MM.1S (cell line): ENCODE measurements at regions not wholly inside any gene's neighbourhood (a gene's known extent, or its start where the extent isn't known, plus 50 kb on each side); places are given as distances from the start of the nearest gene placed in this dataset.

Experiments used
- DNase-seq: peaks from one replicate; pipeline ENCODE4 v3.0.0-alpha.2; 2015
- H2AFZ ChIP-seq: fragments of 300-600 bp; sonication (generic); 2 replicates; pipeline ENCODE4 v1.6.0; 2016; ENCODE audit warnings: antibody characterized with exemption, low read length
- H3F3A ChIP-seq: fragments of 300-600 bp; sonication (generic); 2 replicates; pipeline ENCODE4 v1.6.1; 2016; ENCODE audit warnings: mild to moderate bottlenecking, antibody characterized with exemption, low read length, moderate library complexity, mixed read lengths; ENCODE audit not compliant: insufficient read depth
- H3K27ac ChIP-seq: fragments of 300-600 bp; sonication (generic); 2 replicates; pipeline ENCODE4 v1.5.1; 2016; ENCODE audit warnings: mild to moderate bottlenecking, low read length
- H3K27me3 ChIP-seq: fragments of 300-600 bp; sonication (generic); replicated peaks from 2 replicates; pipeline ENCODE4 v1.6.0; 2016; ENCODE audit warnings: low read length; ENCODE audit not compliant: insufficient read depth
- H3K36me3 ChIP-seq: fragments of 300-600 bp; sonication (generic); replicated peaks from 2 replicates; pipeline ENCODE4 v1.6.1; 2016; ENCODE audit warnings: mild to moderate bottlenecking, low read length, mixed read lengths; ENCODE audit not compliant: insufficient read depth
- H3K4me1 ChIP-seq: fragments of 300-600 bp; sonication (generic); 2 replicates; pipeline ENCODE4 v1.6.1; 2016; ENCODE audit warnings: low read length, mixed read lengths
- H3K4me2 ChIP-seq: fragments of 300-600 bp; sonication (generic); 2 replicates; pipeline ENCODE4 v1.6.0; 2016; ENCODE audit warnings: low read depth, low read length
- H3K4me3 ChIP-seq: fragments of 300-600 bp; sonication (generic); 2 replicates; pipeline ENCODE4 v1.5.1; 2016; ENCODE audit warnings: low read length, mixed read lengths
- H3K79me2 ChIP-seq: fragments of 300-600 bp; sonication (generic); 2 replicates; pipeline ENCODE4 v1.6.1; 2016; ENCODE audit warnings: mixed run types, low read length, mixed read lengths
- H3K9ac ChIP-seq: fragments of 300-600 bp; sonication (generic); 2 replicates; pipeline ENCODE4 v1.6.1; 2016; ENCODE audit warnings: low read length, mixed read lengths
- H3K9me2 ChIP-seq: fragments of 300-600 bp; sonication (generic); replicated peaks from 2 replicates; pipeline ENCODE4 v1.6.1; 2016; ENCODE audit warnings: mild to moderate bottlenecking, low read length, mixed read lengths; ENCODE audit not compliant: insufficient read depth
- H3K9me3 ChIP-seq: fragments of 300-600 bp; sonication (generic); replicated peaks from 2 replicates; pipeline ENCODE4 v1.6.1; 2016; ENCODE audit warnings: mild to moderate bottlenecking, low read length, mixed read lengths; ENCODE audit not compliant: insufficient read depth
- H4K20me1 ChIP-seq: fragments of 300-600 bp; sonication (generic); 2 replicates; pipeline ENCODE4 v1.6.1; 2016; ENCODE audit warnings: mild to moderate bottlenecking, low read length, moderate library complexity, mixed read lengths; ENCODE audit not compliant: insufficient read depth
- CTCF ChIP-seq: fragments of 300-600 bp; sonication (generic); IDR thresholded peaks from 2 replicates; pipeline ENCODE4 v1.5.1; 2016; ENCODE audit warnings: antibody characterized with exemption, low read length, mixed read lengths
- EZH2 ChIP-seq: fragments of 300-600 bp; sonication (generic); optimal IDR thresholded peaks from 2 replicates; pipeline ENCODE3; 2017; ENCODE audit warnings: low read depth, mild to moderate bottlenecking, antibody characterized with exemption, low read length, mixed read lengths
- EZH2phosphoT487 ChIP-seq: fragments of 300-600 bp; sonication (generic); IDR thresholded peaks from 2 replicates; pipeline ENCODE4 v1.6.1; 2018; ENCODE audit warnings: antibody characterized with exemption, low read length

DNA sequence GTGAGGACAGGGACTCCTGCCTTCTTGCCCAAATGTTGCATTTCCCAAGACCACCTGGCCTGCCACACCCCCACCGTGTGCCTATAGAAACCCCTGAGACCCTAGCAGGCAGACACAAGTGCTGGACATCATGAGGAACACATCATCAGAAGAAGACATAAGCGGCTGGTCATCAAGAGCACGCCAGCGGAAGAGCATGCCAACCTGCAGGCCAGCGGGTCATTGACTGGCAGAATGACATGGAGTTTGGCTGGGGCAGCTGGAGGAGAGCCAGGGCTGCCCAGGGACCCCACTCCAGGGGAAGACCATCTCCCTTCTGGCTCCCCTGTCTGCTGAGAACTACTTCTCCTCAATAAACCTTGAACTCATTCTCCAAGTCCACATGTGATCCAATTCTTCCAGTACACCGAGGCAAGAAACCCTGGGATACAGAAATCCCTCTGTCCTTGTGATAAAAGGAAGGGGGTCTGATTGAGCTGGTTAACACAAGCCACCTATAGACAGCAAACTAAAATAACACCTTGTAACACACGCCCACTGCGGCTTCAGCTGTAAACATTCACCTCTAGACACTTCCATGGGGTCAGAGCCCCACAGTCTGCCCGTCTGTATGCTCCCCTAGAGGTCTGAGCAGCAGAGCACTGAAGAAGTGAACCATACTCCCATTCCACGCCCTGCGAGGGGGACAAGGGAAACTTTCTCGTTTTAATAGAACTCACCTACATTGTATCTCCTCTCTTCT lies 164.8 kb upstream of the EMCN start:
- Histone ChIP-seq H3F3A (no peaks in the 10 kb centered on the region), H3K4me1 (no peaks in the 10 kb centered on the region), H4K20me1 (no peaks in the 10 kb centered on the region), H3K4me3 (no peak overlapping the region), H3K27ac (no peak overlapping the region), H3K79me2 (no peaks in the 10 kb centered on the region), H2AFZ (no peak overlapping the region), H3K36me3 (no peaks in the 10 kb centered on the region), H3K9ac (no peak overlapping the region), H3K9me3 (no peaks in the 10 kb centered on the region), H3K4me2 (no peak overlapping the region), H3K9me2 (no peaks in the 10 kb centered on the region), H3K27me3 (no peaks in the 10 kb centered on the region)
- TF ChIP-seq CTCF: no peak
- TF ChIP-seq EZH2phosphoT487: no peak
- TF ChIP-seq EZH2: no peak
- DNase-seq: no peak

- no peak for DNase-seq
- Histone ChIP-seq H2AFZ (no peak overlapping the region), H3K36me3 (no peaks in the 10 kb centered on the region), H3K4me3 (no peak overlapping the region), H3K27me3 (no peaks in the 10 kb centered on the region), H3K27ac (no peak overlapping the region), H3F3A (no peaks in the 10 kb centered on the region), H4K20me1 (no peaks in the 10 kb centered on the region), H3K9me2 (no peaks in the 10 kb centered on the region), H3K79me2 (no peaks in the 10 kb centered on the region), H3K9me3 (no peaks in the 10 kb centered on the region), H3K9ac (no peak overlapping the region), H3K4me2 (no peak overlapping the region), H3K4me1 (no peaks in the 10 kb centered on the region)
- TF ChIP-seq EZH2 (no peak), EZH2phosphoT487 (no peak)
Measured at GRCh38 chr4:100681289-100681688, 163.5 kb upstream of the EMCN start.

DNA sequence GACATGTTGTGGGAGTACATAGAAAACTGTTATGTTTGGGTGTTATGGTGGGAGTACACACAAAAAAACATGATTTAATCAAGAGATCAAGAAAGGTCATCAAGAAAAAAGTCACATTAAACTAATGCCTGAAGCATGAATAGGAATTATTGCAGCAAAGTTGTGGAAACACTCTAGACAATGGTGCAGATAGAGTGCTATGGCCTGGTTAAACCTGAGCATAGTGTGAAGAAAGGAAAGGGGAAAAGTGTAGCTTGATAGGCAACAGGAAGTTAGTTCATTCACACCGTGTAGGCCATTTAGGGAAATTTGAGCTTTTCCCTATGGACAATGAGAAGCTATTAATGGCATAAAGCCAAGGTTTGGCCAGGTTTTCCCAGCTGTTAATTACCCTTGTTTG lies 162.1 kb upstream of the EMCN start:
- no peak overlapping the region for H3K9ac ChIP-seq
- H3K27ac ChIP-seq: no peak overlapping the region
- H3K9me2 ChIP-seq: no peaks in the 10 kb centered on the region
- no peaks in the 10 kb centered on the region for H3K9me3 ChIP-seq
- DNase-seq: no peak
- no peaks in the 10 kb centered on the region for H3K4me1 ChIP-seq
- no peak overlapping the region for H3K4me3 ChIP-seq
- H2AFZ ChIP-seq: no peak overlapping the region
- no peak for TF ChIP-seq EZH2phosphoT487
- no peak for TF ChIP-seq CTCF
- no peak for TF ChIP-seq EZH2
- no peaks in the 10 kb centered on the region for H3K79me2 ChIP-seq
- H3K27me3 ChIP-seq: no peaks in the 10 kb centered on the region
- no peaks in the 10 kb centered on the region for H3K36me3 ChIP-seq
- no peak overlapping the region for H3K4me2 ChIP-seq
- H4K20me1 ChIP-seq: no peaks in the 10 kb centered on the region
- no peaks in the 10 kb centered on the region for H3F3A ChIP-seq

GRCh38 chr4:100674976-100675375 lies 157.2 kb upstream of the EMCN start:
- Histone ChIP-seq H2AFZ (no peak overlapping the region), H3K27me3 (no peaks in the 10 kb centered on the region), H4K20me1 (no peaks in the 10 kb centered on the region), H3F3A (no peaks in the 10 kb centered on the region), H3K4me2 (no peak overlapping the region), H3K4me3 (no peak overlapping the region), H3K27ac (no peak overlapping the region), H3K4me1 (no peaks in the 10 kb centered on the region), H3K9me3 (no peaks in the 10 kb centered on the region), H3K9ac (no peak overlapping the region), H3K79me2 (no peaks in the 10 kb centered on the region), H3K36me3 (no peaks in the 10 kb centered on the region), H3K9me2 (no peaks in the 10 kb centered on the region)
- TF ChIP-seq EZH2 (no peak), EZH2phosphoT487 (no peak), CTCF (no peak)
- no peak for DNase-seq
